Stimulated activated CD4-positive, alpha-beta T cell treated with anti-CD3 and anti-CD28 coated beads, Interleukin-2, amount 100 ng/mL, for 24 hours (primary cell): ENCODE measurements at regions not wholly inside any gene's neighbourhood (a gene's known extent, or its start where the extent isn't known, plus 50 kb on each side); places are given as distances from the start of the nearest gene placed in this dataset.
"Not testable (repeated sequence)": the region's sequence is repeated elsewhere in the genome, so short reads cannot be mapped to it uniquely, and the experiment has no call there.

Experiments
- DNase-seq, 2 donors: peaks; one replicate each; pipeline ENCODE4 v3.0.0-alpha.2; 2020

DNA sequence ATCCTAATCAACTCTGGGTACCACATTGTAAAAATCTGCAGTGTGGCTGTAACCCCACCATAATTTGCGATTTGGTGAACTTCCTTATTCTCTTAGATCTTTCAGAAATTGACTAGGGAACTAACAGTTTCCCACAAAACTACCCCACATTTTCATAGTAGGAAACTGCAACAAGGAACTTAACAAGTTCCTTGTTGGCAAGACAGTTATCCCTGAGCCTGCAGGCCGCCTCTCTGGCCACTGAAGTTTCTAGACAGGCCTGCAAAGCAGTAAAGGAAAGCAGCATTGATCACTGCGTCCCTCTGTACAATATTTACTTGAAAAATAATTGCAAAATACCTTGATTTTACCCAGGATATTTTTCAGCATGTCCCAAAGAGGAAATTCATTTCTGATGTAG, 372.9 kb downstream of the ANAPC1 start:
- DNase-seq: not testable (repeated sequence)

DNA sequence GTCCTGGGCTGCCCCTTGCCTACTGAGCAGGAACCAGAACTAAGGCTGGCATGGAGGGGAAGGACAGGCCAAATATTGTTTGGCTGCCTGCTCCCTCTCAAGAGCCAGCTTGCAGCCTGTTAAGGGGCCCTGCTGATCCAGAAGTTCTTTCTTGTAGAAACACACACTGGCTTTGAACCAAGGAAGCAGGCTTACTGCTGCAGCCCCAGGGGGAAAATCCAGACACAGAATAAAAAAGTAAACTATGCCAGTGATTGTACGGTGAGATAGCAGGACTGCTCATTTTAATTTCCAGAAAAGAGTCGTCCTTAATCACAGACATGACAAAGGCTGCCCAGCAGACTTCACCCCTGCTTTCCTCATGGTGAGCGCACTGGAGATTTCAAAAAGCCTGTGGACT, 371.6 kb downstream of the ANAPC1 start:
- not testable (repeated sequence) for DNase-seq

DNA sequence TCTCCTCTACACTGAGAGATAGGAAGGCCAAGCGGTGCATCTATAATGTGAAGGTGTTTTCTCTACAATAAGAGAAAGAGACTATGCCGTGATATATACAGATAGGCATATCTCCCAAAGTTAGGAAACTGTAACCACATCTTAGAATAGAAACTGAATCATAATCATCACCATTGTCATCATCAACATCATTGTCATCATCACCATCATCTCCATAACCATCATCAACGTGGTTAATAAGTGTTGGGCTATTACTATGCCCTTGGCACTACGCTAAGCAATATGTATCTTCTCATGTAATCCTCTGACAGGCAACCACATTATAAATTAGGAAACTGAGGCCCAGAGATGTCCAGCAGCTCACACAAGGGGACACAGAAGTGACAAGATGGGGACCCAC, 369.9 kb downstream of the ANAPC1 start:
- DNase-seq: not testable (repeated sequence)

DNA sequence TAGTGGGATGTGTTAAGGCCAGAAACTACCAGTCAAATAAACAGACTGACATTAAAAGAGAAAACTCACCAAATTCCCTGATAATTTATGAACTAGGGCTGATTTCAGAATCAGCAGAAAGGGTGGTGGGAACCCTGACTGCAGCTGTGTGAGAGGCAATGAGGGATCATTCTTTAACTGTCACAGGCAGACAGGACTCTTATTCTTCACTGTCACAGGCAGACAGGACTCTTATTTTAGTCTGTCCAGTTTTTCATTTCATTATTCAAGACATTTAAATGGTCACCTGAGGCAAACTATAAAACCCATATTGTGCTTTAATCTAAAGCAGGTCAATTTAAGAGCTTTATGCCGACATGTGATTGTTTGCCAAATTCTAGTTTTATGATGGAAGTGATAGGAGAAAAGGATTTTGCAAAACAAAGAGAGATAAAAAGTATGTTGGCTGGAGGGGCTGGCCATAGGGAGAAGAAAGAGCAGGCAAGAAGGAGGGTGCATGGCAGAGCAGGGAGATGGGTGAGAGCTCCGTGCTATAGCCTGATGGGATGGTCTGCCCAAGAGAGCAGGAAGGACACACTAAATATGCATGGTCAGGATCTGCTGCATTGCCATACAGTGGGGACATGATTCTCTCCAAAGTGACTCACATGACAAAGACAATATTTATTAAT, 366.8 kb downstream of the ANAPC1 start:
- not testable (repeated sequence) for DNase-seq

DNA sequence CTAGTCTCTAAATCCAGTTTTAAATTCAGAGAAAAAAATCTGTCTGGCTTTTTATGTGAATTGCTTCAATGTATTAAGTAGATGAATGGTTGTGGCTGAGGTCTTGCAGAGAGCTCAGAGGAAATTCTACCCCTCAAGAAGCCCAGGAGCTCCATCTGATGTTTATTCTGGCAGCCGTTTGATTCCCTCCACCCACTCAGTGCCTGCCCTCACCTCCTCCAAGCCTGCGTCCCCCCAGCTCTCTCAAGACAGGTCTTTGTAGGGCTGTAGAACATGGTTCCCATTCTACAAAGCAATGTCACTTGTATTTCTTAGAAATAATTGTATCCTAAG, 366.3 kb downstream of the ANAPC1 start:
- not testable (repeated sequence) for DNase-seq

DNA sequence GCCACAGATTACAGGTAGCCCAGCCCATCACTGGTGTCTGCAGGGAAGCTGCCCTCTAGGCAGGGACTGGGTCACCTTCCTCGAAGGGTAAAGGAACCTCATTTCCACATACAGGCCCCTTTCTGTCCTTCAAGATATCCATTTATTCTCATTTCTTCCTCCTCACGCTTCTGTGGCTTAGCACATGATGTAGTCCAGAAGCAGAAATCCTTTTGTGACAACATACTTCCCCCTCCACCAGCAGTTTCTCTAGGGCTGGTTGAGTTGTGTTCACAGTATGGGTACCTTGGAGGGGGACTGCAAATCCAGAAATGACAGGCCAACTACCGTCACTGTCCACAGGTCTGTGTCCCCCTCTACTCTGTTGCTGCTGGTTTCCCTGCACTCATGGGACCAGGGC, 364.9 kb downstream of the ANAPC1 start:
- DNase-seq: no peak

DNA sequence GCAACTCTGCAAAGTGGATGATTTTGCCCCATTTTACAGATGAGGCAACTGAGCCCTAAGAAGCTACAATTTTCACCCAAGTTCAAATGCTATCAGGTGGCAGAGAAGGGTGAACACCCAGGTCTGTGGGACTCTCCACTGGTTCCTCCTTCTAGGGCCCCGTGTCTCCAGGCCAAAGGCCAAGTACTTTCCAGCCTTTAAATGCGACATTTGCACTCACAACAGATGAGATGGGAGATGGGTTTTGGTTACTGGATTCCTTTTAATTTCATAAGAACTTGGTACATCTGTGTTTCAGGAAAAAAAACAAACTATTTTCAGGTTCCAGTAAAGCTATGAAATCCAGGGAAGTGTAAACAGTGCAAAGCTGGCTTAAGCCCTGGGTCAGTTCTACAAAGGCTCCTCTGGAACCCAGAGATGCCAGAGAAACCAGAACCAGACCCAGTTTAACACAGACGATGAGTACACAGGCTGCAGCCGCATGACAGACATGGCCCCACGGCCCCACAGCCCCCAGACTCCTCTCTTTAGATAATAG, 361.7 kb downstream of the ANAPC1 start:
- no peak for DNase-seq

DNA sequence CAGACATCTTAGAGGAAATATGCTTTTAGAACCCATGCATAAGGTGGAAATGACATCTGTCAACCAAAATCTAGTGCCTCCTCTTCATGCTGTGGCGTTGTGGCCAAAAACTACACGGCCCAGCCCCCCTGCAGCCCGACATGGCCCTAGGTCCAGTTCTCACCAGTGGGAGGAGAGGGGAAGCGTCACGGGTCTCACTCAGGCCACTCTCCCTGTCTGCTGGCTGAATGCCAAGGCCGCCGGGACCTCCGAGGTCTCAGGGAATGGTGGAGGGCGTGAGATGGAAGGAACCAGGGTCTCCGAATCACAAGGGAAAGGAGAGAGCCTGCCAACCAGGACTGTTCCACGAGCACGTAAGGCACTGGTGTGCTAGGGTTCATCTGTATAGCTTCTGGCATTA, 361.0 kb downstream of the ANAPC1 start:
- no peak for DNase-seq

DNA sequence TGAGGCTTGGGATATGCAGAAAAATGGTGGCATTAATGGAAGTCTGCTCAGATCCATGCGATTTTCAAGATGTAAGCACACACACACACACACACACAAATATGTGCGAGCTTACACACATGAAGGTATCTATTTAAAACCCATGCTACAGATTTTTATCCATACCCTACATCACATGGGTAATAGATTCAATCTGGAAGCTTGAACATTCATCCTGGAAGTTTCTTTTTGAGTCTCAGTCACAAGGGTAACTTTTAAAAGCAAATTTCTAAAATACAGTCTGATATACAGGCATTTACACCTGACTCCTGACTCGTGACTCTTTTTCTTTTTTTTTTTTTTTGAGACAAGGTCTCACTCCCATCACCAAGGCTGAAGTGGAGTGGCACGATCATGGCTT, 359.0 kb downstream of the ANAPC1 start:
- DNase-seq: not testable (repeated sequence)

DNA sequence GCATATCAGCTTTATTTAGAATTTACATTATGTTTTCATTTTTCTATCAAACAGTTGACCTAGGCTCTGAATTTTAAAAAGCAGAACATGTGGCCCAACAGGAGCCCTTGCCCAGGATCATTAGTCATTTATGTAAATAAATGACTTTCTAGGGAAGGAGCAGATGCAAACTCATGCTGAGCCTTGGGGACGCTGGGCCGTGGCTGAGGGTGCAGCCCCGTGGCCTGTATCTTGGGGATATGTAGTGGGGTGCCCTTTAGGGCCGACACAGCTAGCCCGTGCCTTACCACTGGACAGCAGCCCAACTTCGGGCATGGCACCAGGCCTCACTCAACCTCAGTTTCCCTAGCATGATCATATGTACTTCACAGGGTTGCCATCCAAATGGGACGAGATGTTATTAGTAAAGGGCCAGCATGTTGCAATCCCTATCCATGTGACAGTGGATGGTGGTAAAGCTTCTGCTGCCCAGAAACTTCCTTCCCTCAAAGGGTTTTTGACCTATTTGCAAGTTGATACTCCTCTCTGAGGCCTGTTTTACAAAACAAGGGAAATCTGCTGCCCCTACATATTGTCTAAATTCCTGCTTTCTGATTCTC, 357.9 kb downstream of the ANAPC1 start:
- not testable (repeated sequence) for DNase-seq

DNA sequence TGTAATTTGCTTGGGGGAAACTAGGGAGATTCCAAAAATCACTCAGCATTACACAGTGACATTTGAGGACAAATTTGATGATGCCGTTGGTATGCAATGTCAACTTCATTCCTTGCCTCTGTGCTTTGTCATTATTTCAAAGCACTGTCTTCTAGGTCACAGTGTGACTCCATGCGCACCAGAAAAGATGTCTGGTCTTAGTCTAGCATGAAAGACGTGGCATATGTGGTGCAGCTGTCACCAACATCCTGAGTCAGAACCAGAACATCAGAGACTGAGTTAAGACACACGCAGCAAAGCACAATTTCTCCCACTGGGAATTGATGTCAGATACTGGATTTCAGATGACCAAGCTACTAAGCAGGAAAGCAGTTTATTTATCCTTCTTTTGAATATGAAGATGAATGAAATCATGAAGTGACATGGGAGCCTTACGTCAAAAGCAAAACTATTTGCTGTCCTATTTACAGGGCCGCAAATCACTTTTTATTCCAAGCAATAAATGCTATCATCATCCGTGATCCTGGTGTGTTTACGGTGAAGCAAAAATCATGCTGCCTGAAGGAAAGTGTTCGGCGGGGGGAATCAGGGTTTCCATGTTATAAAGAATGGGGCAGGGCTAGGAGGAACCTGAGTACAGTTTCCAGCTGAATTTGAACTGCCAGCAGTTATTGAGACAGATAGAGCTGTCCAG, 356.1 kb downstream of the ANAPC1 start:
- not testable (repeated sequence) for DNase-seq

DNA sequence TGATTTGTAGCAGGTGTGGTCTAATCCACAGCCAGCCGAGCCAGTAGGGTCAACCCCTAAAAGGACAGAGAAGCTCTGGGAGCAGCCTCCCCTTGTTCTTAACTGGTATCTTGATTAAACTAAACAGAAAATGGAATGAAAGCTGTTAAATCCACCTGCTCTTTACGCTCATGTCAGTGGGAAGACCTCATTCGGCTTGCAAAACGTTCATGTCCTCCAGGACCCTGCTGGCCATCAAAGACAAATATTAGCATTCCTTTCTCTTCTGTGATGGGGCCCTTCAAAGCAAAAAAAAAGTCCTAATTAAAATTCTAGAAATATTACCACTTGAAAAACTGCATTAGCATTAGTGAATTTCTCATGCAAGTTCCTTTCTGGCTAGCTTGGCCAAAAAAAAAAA, 355.0 kb downstream of the ANAPC1 start:
- not testable (repeated sequence) for DNase-seq

DNA sequence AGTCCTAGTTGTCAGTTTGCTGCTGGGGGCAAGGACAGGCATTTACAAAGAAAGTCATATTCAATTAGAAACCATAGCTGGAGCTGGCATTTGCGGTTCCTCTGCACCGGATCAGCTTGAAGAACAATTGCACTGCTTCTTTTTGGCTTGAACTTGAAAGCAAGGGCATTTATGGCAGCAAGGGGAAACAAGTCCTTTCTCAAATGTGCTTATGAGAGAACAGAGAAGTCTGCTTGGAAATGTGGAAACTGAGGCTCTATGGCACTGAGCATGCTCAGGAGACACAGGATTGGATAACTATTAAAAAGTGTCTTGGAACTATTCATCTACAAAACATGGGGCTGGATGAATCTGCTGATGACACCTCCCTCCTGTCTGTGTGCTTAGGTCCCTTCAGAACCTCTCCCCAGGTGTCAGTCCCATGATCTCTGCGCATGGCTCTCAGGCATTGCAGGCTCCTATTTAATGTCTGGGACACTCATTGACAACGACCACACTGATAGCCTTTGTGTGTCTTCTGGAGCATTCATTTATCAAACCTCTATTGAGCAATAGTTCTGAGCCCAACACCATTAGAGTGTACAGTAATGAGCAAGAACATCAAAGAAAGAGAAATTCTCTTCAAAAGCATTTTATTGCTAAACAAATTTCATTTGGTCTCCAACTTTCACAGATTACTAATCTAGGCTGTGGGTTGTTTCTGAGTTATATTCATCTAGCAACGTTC, 353.6 kb downstream of the ANAPC1 start:
- DNase-seq: not testable (repeated sequence)

DNA sequence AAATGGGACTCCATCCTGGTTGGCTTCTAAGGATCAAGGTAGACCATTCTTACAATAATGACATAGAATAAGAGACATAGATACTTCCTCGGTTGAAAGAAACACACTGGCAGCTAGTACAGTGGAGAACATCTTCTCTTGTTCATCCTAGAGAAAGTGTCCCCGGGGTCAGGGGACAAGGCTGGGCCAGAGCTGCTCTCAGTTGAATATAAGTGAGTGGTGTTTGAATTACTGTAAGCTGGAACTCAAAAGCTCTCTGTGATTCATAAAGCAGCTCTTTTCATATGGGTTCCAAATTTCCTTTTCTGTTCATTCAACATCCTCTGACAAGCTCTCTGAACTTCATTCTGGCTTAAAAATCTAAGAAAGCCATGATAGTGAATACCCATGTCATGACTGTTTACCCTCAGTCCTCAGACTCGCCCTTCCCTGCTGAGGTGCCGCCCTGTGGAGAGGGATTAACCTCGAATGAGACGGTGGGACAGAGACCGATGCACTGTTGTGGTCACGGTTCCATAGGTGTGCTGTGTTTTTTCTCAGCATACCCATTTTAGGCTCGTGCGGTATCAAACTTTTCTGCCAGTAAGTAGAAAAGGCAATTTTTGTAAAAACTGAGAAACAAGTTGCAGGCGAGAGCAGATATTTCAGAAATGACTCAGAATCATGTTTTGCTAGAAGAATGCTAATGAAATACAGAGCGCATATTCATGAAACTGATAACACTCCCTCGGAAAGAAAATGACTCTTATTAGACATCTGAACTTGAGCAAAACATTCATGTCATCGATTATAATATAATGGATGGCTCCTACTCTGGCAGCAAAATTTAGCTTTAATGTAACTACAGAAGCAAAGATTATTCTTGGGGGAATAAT, 351.1 kb downstream of the ANAPC1 start:
- DNase-seq: not testable (repeated sequence)

DNA sequence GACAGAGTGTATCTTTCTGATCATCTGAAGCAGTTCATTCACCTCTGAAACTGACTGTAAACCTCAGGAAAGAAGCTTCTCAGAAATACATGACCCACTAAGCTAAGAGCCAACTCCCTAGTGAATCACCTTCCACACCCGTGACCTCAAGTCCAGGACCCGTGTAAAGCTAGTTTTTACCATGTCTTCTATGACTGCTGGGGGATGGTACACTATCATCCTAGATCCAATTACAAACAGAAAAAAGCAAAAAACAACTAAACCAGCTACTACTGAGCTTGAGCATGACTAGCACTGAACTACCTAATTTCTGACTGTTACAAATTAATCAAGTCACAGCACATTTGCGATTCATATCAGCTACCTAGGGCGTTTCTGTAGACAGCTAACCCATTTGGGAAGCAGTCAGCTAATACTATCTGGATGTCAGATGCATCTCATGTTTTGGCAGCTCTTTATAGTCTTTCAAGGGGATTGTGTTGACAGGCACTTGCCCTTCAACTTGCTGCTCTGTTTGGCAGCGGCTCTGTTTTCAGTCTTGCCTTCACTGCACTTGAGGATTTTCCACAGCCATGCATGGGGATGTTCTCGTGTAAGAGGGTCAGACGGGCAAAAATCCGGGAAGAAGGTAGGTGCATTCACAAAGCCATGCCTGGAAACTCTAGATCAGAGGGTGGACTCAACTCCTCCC, 350.3 kb downstream of the ANAPC1 start:
- not testable (repeated sequence) for DNase-seq

DNA sequence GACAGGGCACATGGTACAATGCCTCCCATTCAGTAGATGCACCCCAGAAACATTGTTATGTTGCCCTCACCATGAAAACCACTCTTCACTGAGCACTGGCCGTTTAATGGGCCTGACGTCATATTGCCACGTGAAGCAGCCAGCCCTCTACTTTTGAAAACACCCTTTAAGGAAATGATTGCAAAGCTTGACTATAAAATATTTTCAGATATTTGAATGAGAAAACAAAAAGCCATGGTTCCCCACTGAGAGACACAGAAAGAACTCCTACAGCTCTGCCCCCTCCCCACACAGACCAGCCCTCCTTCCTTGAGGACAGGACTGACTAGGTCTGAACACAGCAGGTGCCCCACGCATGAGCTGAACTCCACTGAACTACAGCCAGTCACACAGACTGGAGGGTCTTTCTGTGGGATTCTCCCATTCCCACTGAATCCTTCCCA, 349.1 kb downstream of the ANAPC1 start:
- no peak for DNase-seq

DNA sequence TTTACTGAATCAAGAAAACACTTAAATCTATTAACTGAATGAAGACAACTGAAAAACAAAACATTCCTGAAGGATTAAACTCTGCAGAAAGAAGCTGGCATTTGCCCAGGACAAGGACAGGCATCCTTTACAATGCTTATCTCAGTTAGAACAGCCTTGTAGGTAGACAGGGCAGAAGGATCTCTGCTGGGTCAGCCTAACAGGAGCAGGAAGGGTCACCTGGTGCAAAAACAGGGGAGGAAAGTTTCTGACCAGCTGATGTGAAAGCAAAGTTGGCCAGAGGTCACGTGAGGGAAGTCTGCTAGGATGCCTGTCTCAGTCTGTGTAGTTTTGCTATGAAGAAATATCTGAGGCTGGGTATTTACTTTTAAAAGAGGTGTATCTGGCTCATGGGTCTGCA, 348.6 kb downstream of the ANAPC1 start:
- no peak for DNase-seq

DNA sequence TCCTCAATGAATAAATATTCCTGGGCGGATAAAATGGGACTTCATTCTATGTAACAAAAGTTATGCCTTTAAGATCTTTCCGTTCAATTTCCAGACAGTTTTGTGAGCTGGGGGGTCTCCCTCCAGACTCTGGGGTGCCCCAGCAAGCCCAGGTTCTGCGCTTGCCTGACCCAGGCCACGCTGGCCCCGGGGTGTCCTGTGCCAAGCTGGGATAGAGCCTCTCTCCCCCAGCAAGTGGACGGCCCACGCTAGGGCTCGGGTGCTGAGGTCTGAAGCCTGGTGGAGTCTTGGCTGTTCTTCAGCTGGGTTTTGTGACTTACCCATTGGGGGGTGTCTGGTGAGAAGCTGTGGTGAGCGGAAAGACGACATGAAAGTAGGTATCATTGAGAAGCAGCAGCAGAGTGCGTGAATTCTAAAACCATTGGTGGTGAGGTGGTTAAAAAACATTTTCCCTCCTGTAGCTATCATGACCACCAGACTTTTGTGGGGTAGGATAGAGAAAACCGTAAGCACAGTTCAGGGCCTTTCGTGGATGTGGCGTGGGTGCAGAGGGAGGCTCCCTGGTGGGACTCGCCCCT, 346.8 kb downstream of the ANAPC1 start:
- DNase-seq: no peak

DNA sequence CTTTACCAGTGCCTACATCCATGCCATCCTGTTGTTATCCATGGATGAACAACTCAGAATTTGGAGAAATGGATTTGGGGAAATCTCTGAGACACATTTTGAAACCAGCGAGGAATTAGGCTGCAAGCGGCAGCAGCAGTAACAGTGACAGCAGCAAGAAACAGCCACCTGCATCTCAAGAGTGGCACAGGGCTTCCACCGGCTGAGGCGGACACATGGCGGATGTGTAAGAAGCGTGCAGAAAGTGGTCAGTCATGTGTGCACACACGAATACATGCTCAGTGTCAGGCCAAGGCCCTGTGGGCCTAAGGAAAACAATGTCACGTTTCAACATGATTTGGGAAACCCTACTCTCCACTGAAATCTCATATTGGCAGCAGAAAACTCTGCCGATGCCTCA, 344.0 kb downstream of the ANAPC1 start:
- DNase-seq: not testable (repeated sequence)

DNA sequence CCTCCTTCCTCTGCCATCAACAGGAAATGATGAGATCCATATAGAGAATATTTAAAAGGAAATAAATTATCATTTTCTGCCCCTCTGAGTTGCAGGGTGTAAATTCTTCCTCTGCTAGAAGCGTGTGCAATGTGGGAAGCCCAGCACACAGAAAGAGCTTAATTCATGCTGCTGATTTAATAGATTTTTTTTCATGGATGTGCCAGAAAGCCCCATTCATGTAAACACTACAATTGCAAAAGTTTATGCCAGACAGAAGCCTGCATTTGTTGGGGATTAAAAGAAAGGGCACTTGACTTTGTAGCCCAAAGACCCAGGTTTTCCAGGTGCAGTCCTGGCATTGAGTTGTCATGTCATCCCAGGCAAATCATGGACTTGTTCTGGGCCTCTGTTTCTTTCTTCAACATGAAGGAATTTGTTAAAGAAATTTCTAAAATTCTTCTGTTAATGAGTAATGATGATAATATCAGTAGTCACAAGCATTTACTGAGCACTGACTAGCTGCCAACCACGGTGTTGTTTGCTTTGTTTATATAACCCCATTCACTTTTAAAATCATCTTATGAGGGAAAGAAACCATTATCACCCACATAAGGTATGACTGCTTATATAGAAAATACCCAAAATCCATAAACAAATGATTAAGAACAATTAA, 341.7 kb downstream of the ANAPC1 start:
- DNase-seq: not testable (repeated sequence)

DNA sequence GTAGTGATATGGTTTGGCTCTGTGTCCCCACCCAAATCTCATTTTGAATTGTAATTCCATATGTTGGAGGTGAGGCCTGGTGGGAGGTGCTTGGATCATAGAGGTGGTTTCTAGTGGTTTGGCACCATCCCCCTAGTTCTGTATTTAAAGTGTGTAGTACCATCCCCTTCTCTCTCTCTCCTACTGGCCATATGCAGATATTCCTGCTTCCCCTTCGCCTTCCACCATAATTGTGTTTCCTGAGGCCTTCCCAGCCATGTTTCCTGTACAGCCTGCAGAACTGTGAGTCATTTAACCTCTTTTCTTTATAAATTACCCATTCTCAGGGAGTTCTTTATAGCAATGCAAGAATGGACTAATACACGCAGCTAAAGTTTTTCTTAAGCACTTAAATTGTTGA, 340.0 kb downstream of the ANAPC1 start:
- DNase-seq: not testable (repeated sequence)
